Hepatocyte (in vitro differentiated cells): ENCODE measurements at regions not wholly inside any gene's neighbourhood (a gene's known extent, or its start where the extent isn't known, plus 50 kb on each side); places are given as distances from the start of the nearest gene placed in this dataset.
"Not testable (repeated sequence)": the region's sequence is repeated elsewhere in the genome, so short reads cannot be mapped to it uniquely, and the experiment has no call there.

Experiments
- EZH2 ChIP-seq: fragments of 200-600 bp; sonication (generic); IDR thresholded peaks from 2 replicates; pipeline ENCODE4 v1.6.1; 2016; ENCODE audit warnings: antibody characterized with exemption, mild to moderate bottlenecking, borderline replicate concordance
- EZH2phosphoT487 ChIP-seq: fragments of 200-600 bp; sonication (generic); IDR thresholded peaks from one replicate; pipeline ENCODE4 v1.6.1; 2018; ENCODE audit warnings: antibody characterized with exemption, mild to moderate bottlenecking, low read depth, moderate library complexity; ENCODE audit not compliant: unreplicated experiment, severe bottlenecking
- TF ChIP-seq, protein P1 (sequence below): fragments of 200-600 bp; sonication (generic); IDR thresholded peaks from 2 replicates; pipeline ENCODE4 v1.5.1; 2016; ENCODE audit warnings: antibody characterized with exemption, mild to moderate bottlenecking; ENCODE audit not compliant: poor library complexity

DNA sequence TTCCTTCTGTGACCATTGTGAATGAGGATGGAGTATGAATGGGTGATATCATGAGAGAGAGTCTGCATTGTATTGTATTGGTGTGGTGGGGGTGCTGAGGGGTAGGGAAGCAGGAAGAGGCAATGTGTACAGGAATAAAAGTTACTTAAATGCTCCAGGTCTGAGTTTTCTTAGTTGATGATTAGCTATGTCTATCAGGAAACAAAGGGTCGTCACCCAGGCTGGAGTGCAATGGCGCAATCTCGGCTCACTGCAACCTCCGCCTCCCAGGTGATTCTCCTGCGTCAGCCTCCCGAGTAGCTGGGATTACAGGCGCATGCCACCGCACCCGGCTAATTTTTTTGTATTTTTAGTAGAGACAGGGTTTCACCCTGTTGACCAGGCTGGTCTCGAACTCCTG, 163.8 kb downstream of the SOX4 start:
- TF ChIP-seq, protein P1, sequence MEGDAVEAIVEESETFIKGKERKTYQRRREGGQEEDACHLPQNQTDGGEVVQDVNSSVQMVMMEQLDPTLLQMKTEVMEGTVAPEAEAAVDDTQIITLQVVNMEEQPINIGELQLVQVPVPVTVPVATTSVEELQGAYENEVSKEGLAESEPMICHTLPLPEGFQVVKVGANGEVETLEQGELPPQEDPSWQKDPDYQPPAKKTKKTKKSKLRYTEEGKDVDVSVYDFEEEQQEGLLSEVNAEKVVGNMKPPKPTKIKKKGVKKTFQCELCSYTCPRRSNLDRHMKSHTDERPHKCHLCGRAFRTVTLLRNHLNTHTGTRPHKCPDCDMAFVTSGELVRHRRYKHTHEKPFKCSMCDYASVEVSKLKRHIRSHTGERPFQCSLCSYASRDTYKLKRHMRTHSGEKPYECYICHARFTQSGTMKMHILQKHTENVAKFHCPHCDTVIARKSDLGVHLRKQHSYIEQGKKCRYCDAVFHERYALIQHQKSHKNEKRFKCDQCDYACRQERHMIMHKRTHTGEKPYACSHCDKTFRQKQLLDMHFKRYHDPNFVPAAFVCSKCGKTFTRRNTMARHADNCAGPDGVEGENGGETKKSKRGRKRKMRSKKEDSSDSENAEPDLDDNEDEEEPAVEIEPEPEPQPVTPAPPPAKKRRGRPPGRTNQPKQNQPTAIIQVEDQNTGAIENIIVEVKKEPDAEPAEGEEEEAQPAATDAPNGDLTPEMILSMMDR = not testable (repeated sequence)
- not testable (repeated sequence) for TF ChIP-seq EZH2phosphoT487, EZH2
